RWPE1 (cell line): ENCODE measurements at regions not wholly inside any gene's neighbourhood (a gene's known extent, or its start where the extent isn't known, plus 50 kb on each side); places are given as distances from the start of the nearest gene placed in this dataset.

ENCODE experiments used
- CTCF ChIA-PET: fragments of 350-600 bp; sonication (Branson Sonifier 250); formaldehyde crosslinking; extraction: SDS; loops from one replicate; lab custom pipeline; 2021; lab: Yijun Ruan, JAX
- POLR2A ChIA-PET: fragments of 400-600 bp; formaldehyde crosslinking; extraction: SDS; loops from one replicate; lab custom pipeline; 2020; ENCODE audit warnings: antibody characterized with exemption; ENCODE audit not compliant: low non-redundant PET; lab: Yijun Ruan, JAX
- DNase-seq: peaks from one replicate; pipeline ENCODE4 v3.0.0; 2012; ENCODE audit warnings: low spot score
- H3K27ac ChIP-seq: fragments of 450-650 bp; 2 replicates; pipeline ENCODE4 v1.5.1; 2017
- TF ChIP-seq, protein P1 (sequence below): fragments of 450-650 bp; conservative IDR thresholded peaks from 2 replicates; pipeline ENCODE4 v1.5.1; 2017; ENCODE audit warnings: low read depth, mild to moderate bottlenecking

DNA sequence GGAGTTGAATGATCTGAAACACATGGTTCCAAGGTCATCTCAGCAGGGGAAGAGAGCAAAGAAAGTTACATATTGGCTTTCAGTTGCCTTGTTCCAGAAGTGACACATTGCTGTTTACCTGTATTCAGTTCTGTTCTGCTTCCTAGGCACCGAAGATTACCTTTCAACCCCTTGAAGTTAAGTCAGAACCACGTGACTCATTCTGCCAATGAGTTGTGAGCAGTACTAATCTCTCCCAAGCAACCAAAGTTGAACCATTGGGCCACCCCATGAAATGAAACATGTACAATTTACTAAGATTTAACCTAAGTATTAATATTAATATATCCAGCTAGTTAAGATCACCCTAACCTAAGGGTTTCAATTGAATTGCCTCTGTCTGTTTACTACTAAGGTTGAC, 439.2 kb upstream of the MAF start:
- ChIA-PET CTCF (no interaction called here), POLR2A (no interaction called here)
- no peak for DNase-seq
- TF ChIP-seq, protein P1, sequence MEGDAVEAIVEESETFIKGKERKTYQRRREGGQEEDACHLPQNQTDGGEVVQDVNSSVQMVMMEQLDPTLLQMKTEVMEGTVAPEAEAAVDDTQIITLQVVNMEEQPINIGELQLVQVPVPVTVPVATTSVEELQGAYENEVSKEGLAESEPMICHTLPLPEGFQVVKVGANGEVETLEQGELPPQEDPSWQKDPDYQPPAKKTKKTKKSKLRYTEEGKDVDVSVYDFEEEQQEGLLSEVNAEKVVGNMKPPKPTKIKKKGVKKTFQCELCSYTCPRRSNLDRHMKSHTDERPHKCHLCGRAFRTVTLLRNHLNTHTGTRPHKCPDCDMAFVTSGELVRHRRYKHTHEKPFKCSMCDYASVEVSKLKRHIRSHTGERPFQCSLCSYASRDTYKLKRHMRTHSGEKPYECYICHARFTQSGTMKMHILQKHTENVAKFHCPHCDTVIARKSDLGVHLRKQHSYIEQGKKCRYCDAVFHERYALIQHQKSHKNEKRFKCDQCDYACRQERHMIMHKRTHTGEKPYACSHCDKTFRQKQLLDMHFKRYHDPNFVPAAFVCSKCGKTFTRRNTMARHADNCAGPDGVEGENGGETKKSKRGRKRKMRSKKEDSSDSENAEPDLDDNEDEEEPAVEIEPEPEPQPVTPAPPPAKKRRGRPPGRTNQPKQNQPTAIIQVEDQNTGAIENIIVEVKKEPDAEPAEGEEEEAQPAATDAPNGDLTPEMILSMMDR = no peak
- H3K27ac ChIP-seq = no peak overlapping the region

GRCh38 chr16:80038566-80038965, 438.0 kb upstream of the MAF start:
- DNase-seq = no peak
- ChIA-PET POLR2A (no interaction called here), CTCF (no interaction called here)
- H3K27ac ChIP-seq = no peak overlapping the region
- TF ChIP-seq, protein P1 = no peak

DNA sequence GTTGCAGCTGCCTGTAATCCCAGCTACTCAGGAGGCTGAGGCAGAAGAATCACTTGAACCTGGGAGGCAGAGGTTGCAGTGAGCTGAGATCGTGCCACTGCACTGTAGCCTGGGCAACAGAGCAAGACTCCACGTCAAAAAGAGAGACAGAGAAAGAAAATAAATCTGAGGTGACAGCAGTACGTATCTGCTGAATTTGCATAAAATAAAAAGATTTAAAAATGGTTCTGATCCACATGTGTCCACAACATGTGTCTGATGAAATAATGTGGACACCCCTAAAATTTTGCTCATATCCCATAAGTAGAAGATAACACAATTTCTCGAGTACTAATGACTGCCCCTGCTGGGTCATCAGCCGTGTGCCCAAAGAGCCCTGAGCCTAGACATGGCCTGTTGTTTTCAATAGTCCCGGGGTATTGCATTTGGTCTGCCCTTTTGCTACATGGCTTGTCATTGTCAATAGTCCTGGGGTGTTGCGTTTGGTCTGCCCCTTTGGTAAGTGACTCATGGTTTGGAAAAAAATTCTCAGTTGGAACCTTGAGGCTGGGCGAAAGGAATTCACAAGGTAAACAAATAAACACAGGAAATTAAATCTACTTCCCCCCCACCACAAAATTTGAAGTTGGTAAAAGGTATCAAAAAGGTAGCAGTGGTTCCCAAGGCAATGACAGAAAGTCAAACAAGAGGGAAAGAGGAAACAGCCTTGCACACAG, 434.6 kb upstream of the MAF start:
- ChIA-PET CTCF (interaction anchor here (0.6 kb wide), 1 partner anchor 105 kb away, joined by 4 read pairs; no protein-coding TSS in a partner anchor), POLR2A (no interaction called here)
- TF ChIP-seq, protein P1 = no peak
- H3K27ac ChIP-seq = no peak overlapping the region
- no peak for DNase-seq

DNA sequence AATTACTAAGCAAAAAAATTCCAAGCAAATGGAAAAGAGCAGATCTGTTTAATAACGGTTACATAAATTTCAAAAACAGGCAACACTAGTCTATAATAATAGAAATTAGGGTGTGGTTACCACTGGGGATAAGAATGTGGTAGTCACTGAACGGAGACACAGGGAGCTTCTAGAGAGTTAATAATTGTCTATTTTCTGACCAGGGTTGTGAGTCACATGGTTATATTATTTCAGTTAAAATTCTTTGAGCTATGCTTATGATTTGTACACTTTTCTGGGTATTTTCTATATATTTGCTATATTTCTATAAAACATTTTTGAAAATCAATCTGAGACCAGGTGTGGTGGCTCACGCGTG, 433.9 kb upstream of the MAF start:
- H3K27ac ChIP-seq = no peak overlapping the region
- TF ChIP-seq, protein P1 = no peak
- no peak for DNase-seq
- ChIA-PET CTCF (interaction anchor here (0.6 kb wide), 1 partner anchor 71 kb away, joined by 5 read pairs; no protein-coding TSS in a partner anchor), POLR2A (no interaction called here)

GRCh38 chr16:80033783-80034468, 433.4 kb upstream of the MAF start:
- POLR2A ChIA-PET = no interaction called here
- no peak for DNase-seq

GRCh38 chr16:80029761-80030481, 429.4 kb upstream of the MAF start:
- no peak overlapping the region for H3K27ac ChIP-seq
- ChIA-PET CTCF (no interaction called here), POLR2A (no interaction called here)
- no peak for DNase-seq
- TF ChIP-seq, protein P1 = no peak

More at GRCh38 chr16:80033783-80034468, 433.4 kb upstream of the MAF start:
- CTCF ChIA-PET = interaction anchor here (0.6 to 0.7 kb wide), 3 partner anchors 17 to 888 kb away, joined by 3 to 6 read pairs (median 5); no protein-coding TSS in a partner anchor
- TF ChIP-seq, protein P1 = no peak
- H3K27ac ChIP-seq = no peak overlapping the region
